ENCODE measurements at regions not wholly inside any gene's neighbourhood (a gene's known extent, or its start where the extent isn't known, plus 50 kb on each side); places are given as distances from the start of the nearest gene placed in this dataset.

- TF ChIP-seq EP300 (IDR thresholded peaks at IDR 0.05; ENCODE audit: borderline replicate concordance in 1 of 2, low read depth in 2 of 2, low read length in 2 of 2) (no peak), SUZ12 (IDR thresholded peaks at IDR 0.05; ENCODE audit: low read length) (no peak), RXRA (IDR thresholded peaks at IDR 0.05; ENCODE audit: insufficient read depth, low read depth, low read length) (no peak), FOSL1 (IDR thresholded peaks at IDR 0.05; ENCODE audit: insufficient read depth, low read depth, low read length) (no peak)
Measured at GRCh38 chr3:197380786-197381185, 82.4 kb upstream of the DLG1 start (continued).

Data from H1 (cell line).